ENCODE measurements at regions not wholly inside any gene's neighbourhood (a gene's known extent, or its start where the extent isn't known, plus 50 kb on each side); places are given as distances from the start of the nearest gene placed in this dataset.

DNA sequence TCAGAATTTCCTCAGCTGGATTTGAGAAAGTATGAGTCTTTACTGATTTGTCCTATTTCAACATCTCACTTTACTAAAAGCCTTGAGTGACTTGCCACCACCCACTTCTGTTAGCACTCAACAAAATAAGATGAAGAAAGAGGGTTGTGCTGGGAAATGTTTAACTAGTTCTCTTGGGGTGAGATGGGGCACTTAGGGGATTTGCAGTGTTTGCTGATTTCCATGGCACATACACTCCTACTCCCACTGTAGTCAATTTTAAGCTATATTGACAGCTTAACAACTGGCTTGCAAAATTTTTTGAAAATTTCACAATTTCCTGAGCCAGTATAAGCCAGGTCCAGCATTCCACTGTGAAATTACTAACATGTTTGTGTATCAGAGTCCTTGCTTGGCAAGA lies 463.1 kb upstream of the ARHGEF26 start:
- H3K4me3 ChIP-seq, result no peak overlapping the region
- BruUV-seq (replicated peaks), result no TSS peak
- DNase-seq (ENCODE audit: low read depth, low spot score) (no peak), ATAC-seq (no peak), FAIRE-seq (no peak)
- no peaks in the 10 kb centered on the region for H3K36me3 ChIP-seq (ENCODE audit: control insufficient read depth in 2 of 2, insufficient read depth in 2 of 2, low read length in 1 of 2)
- intact Hi-C loops (cut with micrococcal nuclease; ENCODE audit: unreplicated experiment) (no loop called here), in situ Hi-C loops (cut with MboI) (no loop called here)
- H2AFZ ChIP-seq (ENCODE audit: control insufficient read depth, low read depth, low read length), result no peak overlapping the region
- H3K9ac ChIP-seq (ENCODE audit: control insufficient read depth, insufficient read depth, low read length), result no peak overlapping the region
- H3K4me2 ChIP-seq (ENCODE audit: control insufficient read depth, insufficient read depth), result no peak overlapping the region
- no peaks in the 10 kb centered on the region for H3K4me1 ChIP-seq (ENCODE audit: control insufficient read depth, insufficient read depth, low read length)
- no peak overlapping the region for H3K27ac ChIP-seq (ENCODE audit: control insufficient read depth, insufficient read depth)
- RAD21 ChIA-PET (ENCODE audit: unreplicated experiment), result no interaction called here
- POLR2A ChIA-PET, result no interaction called here
- CTCF ChIA-PET, result no interaction called here
- no peaks in the 10 kb centered on the region for H3K9me3 ChIP-seq (replicated peaks; ENCODE audit: control insufficient read depth, insufficient read depth, low read length)
- no peaks in the 10 kb centered on the region for H3K79me2 ChIP-seq (ENCODE audit: control insufficient read depth, insufficient read depth, low read length)
- SMC1A ChIA-PET (ENCODE audit: uncharacterized antibody, unreplicated experiment), result no interaction called here
- no peaks in the 10 kb centered on the region for H4K20me1 ChIP-seq (ENCODE audit: control insufficient read depth, insufficient read depth)
- no peaks in the 10 kb centered on the region for H3K27me3 ChIP-seq (replicated peaks in 1 of 2; ENCODE audit: control insufficient read depth in 2 of 2, insufficient read depth in 2 of 2, low read length in 1 of 2)
- TF ChIP-seq, protein P1, sequence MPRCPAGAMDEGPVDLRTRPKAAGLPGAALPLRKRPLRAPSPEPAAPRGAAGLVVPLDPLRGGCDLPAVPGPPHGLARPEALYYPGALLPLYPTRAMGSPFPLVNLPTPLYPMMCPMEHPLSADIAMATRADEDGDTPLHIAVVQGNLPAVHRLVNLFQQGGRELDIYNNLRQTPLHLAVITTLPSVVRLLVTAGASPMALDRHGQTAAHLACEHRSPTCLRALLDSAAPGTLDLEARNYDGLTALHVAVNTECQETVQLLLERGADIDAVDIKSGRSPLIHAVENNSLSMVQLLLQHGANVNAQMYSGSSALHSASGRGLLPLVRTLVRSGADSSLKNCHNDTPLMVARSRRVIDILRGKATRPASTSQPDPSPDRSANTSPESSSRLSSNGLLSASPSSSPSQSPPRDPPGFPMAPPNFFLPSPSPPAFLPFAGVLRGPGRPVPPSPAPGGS (IDR thresholded peaks at IDR 0.05; ENCODE audit: borderline replicate concordance, insufficient read depth, low read depth, low read length, poor library complexity, severe bottlenecking), result no peak
- TF ChIP-seq SMAD1 (IDR thresholded peaks at IDR 0.05; ENCODE audit: low read depth, partially characterized antibody), result no peak
- no peak for TF ChIP-seq BHLHE40 (IDR thresholded peaks at IDR 0.05; ENCODE audit: borderline replicate concordance in 1 of 2, low read depth in 2 of 2, low read length in 1 of 2)
- no peak for TF ChIP-seq TCF12 (IDR thresholded peaks at IDR 0.05; ENCODE audit: low read depth, low read length)
- no peak for TF ChIP-seq TCF3 (IDR thresholded peaks at IDR 0.05; ENCODE audit: borderline replicate concordance, insufficient read depth, low read depth, low read length)
- TF ChIP-seq WRNIP1 (IDR thresholded peaks at IDR 0.05; ENCODE audit: borderline replicate concordance, low read depth, low read length), result no peak
- TF ChIP-seq, protein P2, sequence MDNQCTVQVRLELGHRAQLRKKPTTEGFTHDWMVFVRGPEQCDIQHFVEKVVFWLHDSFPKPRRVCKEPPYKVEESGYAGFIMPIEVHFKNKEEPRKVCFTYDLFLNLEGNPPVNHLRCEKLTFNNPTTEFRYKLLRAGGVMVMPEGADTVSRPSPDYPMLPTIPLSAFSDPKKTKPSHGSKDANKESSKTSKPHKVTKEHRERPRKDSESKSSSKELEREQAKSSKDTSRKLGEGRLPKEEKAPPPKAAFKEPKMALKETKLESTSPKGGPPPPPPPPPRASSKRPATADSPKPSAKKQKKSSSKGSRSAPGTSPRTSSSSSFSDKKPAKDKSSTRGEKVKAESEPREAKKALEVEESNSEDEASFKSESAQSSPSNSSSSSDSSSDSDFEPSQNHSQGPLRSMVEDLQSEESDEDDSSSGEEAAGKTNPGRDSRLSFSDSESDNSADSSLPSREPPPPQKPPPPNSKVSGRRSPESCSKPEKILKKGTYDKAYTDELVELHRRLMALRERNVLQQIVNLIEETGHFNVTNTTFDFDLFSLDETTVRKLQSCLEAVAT (IDR thresholded peaks at IDR 0.05), result no peak
- TF ChIP-seq TAF1 (IDR thresholded peaks at IDR 0.05; ENCODE audit: borderline replicate concordance, low read depth, low read length), result no peak
- TF ChIP-seq JUND (IDR thresholded peaks at IDR 0.05; ENCODE audit: low read depth, low read length), result no peak
- TF ChIP-seq, protein P3, sequence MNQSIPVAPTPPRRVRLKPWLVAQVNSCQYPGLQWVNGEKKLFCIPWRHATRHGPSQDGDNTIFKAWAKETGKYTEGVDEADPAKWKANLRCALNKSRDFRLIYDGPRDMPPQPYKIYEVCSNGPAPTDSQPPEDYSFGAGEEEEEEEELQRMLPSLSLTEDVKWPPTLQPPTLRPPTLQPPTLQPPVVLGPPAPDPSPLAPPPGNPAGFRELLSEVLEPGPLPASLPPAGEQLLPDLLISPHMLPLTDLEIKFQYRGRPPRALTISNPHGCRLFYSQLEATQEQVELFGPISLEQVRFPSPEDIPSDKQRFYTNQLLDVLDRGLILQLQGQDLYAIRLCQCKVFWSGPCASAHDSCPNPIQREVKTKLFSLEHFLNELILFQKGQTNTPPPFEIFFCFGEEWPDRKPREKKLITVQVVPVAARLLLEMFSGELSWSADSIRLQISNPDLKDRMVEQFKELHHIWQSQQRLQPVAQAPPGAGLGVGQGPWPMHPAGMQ (IDR thresholded peaks at IDR 0.05; ENCODE audit: borderline replicate concordance), result no peak
- TF ChIP-seq POLR2AphosphoS5 (IDR thresholded peaks at IDR 0.05; ENCODE audit: low read length), result no peak
- TF ChIP-seq, protein P4, sequence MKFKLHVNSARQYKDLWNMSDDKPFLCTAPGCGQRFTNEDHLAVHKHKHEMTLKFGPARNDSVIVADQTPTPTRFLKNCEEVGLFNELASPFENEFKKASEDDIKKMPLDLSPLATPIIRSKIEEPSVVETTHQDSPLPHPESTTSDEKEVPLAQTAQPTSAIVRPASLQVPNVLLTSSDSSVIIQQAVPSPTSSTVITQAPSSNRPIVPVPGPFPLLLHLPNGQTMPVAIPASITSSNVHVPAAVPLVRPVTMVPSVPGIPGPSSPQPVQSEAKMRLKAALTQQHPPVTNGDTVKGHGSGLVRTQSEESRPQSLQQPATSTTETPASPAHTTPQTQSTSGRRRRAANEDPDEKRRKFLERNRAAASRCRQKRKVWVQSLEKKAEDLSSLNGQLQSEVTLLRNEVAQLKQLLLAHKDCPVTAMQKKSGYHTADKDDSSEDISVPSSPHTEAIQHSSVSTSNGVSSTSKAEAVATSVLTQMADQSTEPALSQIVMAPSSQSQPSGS (IDR thresholded peaks at IDR 0.05; ENCODE audit: low read length), result no peak
- no peak for TF ChIP-seq MEF2A (IDR thresholded peaks at IDR 0.05; ENCODE audit: insufficient read depth, low read depth, low read length)
- TF ChIP-seq MYC (IDR thresholded peaks at IDR 0.05; ENCODE audit: insufficient read depth, insufficient read length, insufficient replicate concordance, low read length, severe bottlenecking), result no peak
- no peak for TF ChIP-seq PML (IDR thresholded peaks at IDR 0.05; ENCODE audit: low read length)

Data from GM12878 (cell line).